ENCODE measurements at regions not wholly inside any gene's neighbourhood (a gene's known extent, or its start where the extent isn't known, plus 50 kb on each side); places are given as distances from the start of the nearest gene placed in this dataset.

- Histone ChIP-seq H3K4me1 (ENCODE audit: insufficient read depth, low read length) (no peaks in the 10 kb centered on the region), H3K27me3 (ENCODE audit: insufficient read depth, low read length) (peaks cover 20% of the 10 kb centered on the region), H2AFZ (ENCODE audit: low read length) (no peak overlapping the region), H3K4me2 (ENCODE audit: insufficient read depth, low read length) (no peak overlapping the region), H4K20me1 (ENCODE audit: insufficient read depth, low read length) (no peaks in the 10 kb centered on the region), H3K9me3 (ENCODE audit: low read depth, low read length) (no peaks in the 10 kb centered on the region), H3K4me3 (ENCODE audit: insufficient read depth, low read length) (no peak overlapping the region), H3K36me3 (ENCODE audit: insufficient read depth, low read length) (no peaks in the 10 kb centered on the region), H3K27ac (ENCODE audit: low read depth, low read length) (no peak overlapping the region), H3K79me2 (ENCODE audit: insufficient read depth, low read length) (no peaks in the 10 kb centered on the region)
- no peak for DNase-seq (ENCODE audit: insufficient read length, low spot score, missing footprints)
- TF ChIP-seq, protein P1, sequence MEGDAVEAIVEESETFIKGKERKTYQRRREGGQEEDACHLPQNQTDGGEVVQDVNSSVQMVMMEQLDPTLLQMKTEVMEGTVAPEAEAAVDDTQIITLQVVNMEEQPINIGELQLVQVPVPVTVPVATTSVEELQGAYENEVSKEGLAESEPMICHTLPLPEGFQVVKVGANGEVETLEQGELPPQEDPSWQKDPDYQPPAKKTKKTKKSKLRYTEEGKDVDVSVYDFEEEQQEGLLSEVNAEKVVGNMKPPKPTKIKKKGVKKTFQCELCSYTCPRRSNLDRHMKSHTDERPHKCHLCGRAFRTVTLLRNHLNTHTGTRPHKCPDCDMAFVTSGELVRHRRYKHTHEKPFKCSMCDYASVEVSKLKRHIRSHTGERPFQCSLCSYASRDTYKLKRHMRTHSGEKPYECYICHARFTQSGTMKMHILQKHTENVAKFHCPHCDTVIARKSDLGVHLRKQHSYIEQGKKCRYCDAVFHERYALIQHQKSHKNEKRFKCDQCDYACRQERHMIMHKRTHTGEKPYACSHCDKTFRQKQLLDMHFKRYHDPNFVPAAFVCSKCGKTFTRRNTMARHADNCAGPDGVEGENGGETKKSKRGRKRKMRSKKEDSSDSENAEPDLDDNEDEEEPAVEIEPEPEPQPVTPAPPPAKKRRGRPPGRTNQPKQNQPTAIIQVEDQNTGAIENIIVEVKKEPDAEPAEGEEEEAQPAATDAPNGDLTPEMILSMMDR (IDR thresholded peaks at IDR 0.05; ENCODE audit: extremely low read depth, low read depth, low read length) = no peak
Observed at GRCh38 chr13:111413407-111414187, 93.2 kb downstream of the TEX29 start.

DNA sequence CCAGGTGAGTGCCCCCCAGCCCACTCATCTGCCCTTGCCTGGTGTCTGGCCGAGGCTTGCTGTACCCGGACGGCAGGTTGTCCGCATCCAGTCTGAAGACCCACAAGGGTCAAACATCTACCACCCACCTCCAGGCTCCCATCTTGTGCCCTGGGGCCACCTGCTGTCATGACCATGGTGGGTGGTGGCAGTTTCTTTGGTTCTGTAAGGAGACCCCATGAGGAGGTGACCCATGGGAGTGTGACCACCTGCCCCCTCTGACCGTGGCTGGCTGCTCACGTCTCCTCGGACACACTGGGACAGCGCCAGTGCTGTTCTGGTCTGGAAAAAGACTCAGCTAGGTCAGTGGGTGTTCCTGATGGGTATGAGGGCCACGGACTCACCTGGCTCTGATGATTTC lies 93.9 kb downstream of the TEX29 start:
- Histone ChIP-seq H4K20me1 (ENCODE audit: insufficient read depth, low read length) (no peaks in the 10 kb centered on the region), H3K27ac (ENCODE audit: low read depth, low read length) (no peak overlapping the region), H3K36me3 (ENCODE audit: insufficient read depth, low read length) (no peaks in the 10 kb centered on the region), H2AFZ (ENCODE audit: low read length) (no peak overlapping the region), H3K79me2 (ENCODE audit: insufficient read depth, low read length) (no peaks in the 10 kb centered on the region), H3K27me3 (ENCODE audit: insufficient read depth, low read length) (peaks cover 20% of the 10 kb centered on the region), H3K4me3 (ENCODE audit: insufficient read depth, low read length) (no peak overlapping the region), H3K9me3 (ENCODE audit: low read depth, low read length) (no peaks in the 10 kb centered on the region), H3K4me1 (ENCODE audit: insufficient read depth, low read length) (no peaks in the 10 kb centered on the region), H3K4me2 (ENCODE audit: insufficient read depth, low read length) (no peak overlapping the region)
- no peak for DNase-seq (ENCODE audit: insufficient read length, low spot score, missing footprints)
- TF ChIP-seq, protein P1 (IDR thresholded peaks at IDR 0.05; ENCODE audit: extremely low read depth, low read depth, low read length) = no peak

DNA sequence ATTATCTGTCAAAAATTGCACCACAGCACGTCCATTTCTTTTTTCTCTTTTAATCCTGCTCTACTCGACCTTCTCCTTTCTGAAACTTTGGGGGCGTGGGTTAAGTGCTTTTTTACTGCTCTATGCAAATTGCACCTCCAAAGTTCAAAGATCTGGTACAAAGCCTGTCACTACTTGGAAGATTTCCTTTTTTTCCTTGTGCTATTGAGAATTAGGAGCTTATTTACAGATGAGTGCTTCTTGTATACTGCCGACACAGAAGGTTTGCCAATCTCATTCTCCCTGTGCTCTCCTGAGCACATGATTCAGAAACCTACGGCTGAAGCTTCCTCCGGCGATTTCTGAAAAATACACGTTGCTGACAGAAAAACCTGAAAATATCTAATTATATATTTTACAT lies 94.8 kb downstream of the TEX29 start:
- H3K4me1 ChIP-seq (ENCODE audit: insufficient read depth, low read length) = no peaks in the 10 kb centered on the region
- no peak overlapping the region for H3K27ac ChIP-seq (ENCODE audit: low read depth, low read length)
- H3K79me2 ChIP-seq (ENCODE audit: insufficient read depth, low read length) = no peaks in the 10 kb centered on the region
- no peaks in the 10 kb centered on the region for H3K9me3 ChIP-seq (ENCODE audit: low read depth, low read length)
- no peak overlapping the region for H2AFZ ChIP-seq (ENCODE audit: low read length)
- H3K4me2 ChIP-seq (ENCODE audit: insufficient read depth, low read length) = no peak overlapping the region
- H3K4me3 ChIP-seq (ENCODE audit: insufficient read depth, low read length) = no peak overlapping the region
- TF ChIP-seq, protein P1 (IDR thresholded peaks at IDR 0.05; ENCODE audit: extremely low read depth, low read depth, low read length) = no peak
- H3K27me3 ChIP-seq (ENCODE audit: insufficient read depth, low read length) = peaks cover 20% of the 10 kb centered on the region
- H4K20me1 ChIP-seq (ENCODE audit: insufficient read depth, low read length) = no peaks in the 10 kb centered on the region
- no peaks in the 10 kb centered on the region for H3K36me3 ChIP-seq (ENCODE audit: insufficient read depth, low read length)
- peak; percentile 63 for DNase-seq (ENCODE audit: insufficient read length, low spot score, missing footprints)

DNA sequence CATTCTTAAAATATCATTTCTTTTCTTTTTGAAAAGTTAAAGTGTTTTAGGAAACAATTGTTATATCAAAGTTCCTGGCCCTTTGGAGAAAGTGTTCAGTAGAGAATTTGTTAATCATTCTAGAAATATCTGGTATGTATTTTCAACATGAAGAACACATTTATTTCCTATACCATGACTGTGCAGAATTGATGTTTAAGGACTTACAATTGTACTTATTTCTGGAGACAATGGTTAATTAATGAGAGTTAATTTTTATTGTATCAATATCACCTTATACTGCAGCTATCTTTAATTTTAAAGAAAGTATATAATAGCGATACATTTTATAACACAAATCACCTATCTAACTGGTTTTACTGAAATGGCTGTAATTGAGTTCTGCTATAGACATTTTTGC lies 95.3 kb downstream of the TEX29 start:
- H3K36me3 ChIP-seq (ENCODE audit: insufficient read depth, low read length) = no peaks in the 10 kb centered on the region
- H4K20me1 ChIP-seq (ENCODE audit: insufficient read depth, low read length) = no peaks in the 10 kb centered on the region
- peaks cover 19% of the 10 kb centered on the region for H3K27me3 ChIP-seq (ENCODE audit: insufficient read depth, low read length)
- H2AFZ ChIP-seq (ENCODE audit: low read length) = no peak overlapping the region
- no peaks in the 10 kb centered on the region for H3K79me2 ChIP-seq (ENCODE audit: insufficient read depth, low read length)
- H3K27ac ChIP-seq (ENCODE audit: low read depth, low read length) = no peak overlapping the region
- no peak overlapping the region for H3K4me3 ChIP-seq (ENCODE audit: insufficient read depth, low read length)
- H3K9me3 ChIP-seq (ENCODE audit: low read depth, low read length) = no peaks in the 10 kb centered on the region
- TF ChIP-seq, protein P1 (IDR thresholded peaks at IDR 0.05; ENCODE audit: extremely low read depth, low read depth, low read length) = no peak
- H3K4me2 ChIP-seq (ENCODE audit: insufficient read depth, low read length) = no peak overlapping the region
- no peaks in the 10 kb centered on the region for H3K4me1 ChIP-seq (ENCODE audit: insufficient read depth, low read length)
- DNase-seq (ENCODE audit: insufficient read length, low spot score, missing footprints) = no peak
